ENCODE measurements at regions not wholly inside any gene's neighbourhood (a gene's known extent, or its start where the extent isn't known, plus 50 kb on each side); places are given as distances from the start of the nearest gene placed in this dataset.

DNA sequence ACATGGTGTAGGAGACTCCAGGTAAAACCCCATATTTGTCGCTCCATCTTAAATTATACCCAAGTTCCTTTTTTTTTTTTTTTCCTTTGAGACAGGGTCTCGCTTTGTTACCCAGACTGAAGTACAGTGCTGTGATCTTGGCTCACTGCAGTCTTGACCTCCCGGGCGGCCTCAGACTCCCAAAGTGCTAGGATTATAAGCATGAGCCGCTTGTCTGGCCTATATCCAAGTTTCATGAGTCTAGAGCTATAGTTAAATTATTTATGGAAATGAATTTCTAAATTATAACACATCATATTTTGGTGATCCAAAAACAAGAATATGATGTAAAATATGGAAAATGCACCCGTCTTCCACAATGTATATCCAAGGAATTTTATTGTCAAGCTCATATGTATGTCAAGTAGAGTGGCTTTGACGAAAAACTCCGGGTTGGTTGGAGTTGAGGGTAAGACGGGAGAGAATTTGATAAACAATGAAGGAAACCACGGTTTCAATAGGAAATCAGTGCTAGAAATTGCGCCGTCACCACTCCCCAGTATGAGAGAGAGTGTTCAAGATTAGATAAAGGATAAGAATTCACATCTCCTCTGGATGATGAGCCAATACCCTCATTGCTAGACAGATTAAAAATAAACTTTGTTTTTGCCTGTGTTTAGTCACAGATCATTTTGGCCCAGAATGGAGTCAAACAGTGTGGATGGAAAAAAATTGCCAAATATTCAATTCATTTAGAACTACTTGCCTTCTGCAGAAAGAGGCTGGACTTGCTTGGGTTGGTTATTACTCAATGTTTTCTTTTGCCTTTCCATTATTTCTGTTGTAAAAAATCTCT, 209.2 kb upstream of the NR2F2 start:
- no peak for DNase-seq

DNA sequence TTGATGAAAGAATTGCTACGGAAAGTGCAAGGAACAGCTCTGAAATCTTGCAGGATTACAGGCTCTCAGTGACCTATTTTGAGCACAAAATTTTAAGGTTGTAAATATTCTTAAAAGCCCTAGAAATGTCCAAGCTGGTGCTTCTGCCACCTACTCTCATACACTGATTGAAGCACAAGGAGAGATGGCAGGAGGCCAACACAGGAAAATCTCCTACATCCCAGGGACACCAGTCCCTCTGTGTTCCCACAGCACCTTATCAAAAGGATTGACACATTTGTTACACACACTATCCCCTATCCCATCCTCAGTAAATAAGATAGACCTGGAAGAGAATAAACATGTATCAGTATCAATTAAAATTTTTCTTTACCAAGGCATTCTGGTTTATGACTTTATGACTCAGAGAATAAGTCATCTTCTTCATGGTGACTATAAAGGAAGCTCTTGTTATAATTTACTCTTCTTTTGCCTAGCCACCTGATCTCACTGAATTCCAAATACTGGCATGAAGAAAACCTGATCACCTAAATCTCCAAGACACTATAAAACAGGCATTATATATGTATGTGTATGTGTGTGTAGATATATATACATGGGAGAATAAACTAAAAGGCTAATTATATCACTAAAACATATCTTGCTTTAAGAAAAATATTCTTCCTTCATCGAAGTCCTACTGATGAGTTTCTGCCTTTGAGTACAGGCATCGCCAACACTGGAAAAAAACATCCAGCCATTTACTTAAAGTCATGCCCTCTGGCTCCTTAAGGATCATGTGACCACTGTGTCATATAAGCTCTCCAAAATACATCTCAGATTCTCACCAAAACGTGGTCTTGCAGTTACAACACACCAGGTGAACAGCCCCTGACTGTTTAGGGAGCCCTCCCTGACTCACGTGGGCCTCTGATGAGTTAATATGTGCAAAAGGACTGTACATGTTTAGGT, 208.1 kb upstream of the NR2F2 start:
- DNase-seq = no peak

DNA sequence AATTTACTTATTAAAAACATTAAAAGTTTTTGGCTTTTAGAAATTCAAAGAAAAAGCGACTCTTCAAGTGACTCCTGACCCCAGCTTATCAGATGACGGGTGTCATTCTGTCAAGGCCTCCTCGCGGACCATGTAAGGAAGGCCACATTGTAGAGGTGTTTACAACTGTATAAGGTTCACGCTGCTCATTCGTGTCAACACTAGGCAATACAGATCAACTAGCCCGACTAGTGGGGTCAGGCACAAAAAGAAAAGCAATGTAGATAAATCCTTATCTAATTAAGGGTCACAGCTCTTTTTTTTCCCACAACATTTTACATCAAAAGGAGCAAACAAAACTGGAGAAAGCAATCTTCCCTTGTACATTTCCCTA, 207.5 kb upstream of the NR2F2 start:
- DNase-seq = no peak

DNA sequence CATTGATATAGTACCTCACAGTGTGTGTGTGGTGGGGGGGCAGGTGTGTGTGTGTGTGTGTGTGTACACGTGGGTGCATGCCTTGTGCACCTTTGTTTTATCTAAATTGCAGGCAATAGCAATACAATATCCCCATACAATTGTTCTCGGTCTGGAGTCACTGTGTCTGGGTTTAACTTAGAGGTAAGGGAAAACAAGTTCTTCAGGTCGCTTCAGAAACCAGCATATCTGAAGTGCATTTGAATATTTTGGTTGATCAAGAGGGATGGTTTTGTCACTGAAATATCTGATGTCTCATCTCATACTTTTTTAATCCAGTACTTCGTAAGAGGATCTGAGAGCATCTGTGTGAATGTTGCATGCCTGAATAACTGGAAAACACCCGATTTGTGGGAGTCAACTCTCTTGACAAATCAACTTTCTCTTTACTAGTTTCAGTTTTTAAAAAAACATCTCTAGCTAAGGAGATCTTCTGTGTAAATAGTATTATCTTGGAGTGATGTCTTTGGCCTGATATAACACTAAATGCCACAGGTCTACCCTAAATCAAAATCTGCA, 206.8 kb upstream of the NR2F2 start:
- DNase-seq = no peak

DNA sequence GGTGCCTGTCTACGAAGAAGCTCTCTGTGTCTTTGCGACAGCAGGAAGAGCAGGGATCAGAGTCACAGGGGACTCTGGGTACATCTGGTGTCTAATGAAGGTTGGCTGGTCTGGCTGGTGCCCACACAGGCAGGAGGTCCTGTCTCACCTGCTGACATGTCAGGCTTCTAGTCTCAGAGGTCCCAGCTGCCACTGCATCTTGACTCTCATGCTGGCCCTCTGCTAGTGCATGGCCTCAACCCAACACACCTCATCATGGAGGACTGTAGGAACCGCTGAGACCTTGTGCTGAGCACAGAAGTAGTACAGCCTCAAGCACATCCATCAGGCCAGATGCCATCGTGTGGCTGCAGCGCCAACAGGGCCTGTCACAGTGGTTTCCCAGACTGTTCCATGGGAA, 206.1 kb upstream of the NR2F2 start:
- no peak for DNase-seq

DNA sequence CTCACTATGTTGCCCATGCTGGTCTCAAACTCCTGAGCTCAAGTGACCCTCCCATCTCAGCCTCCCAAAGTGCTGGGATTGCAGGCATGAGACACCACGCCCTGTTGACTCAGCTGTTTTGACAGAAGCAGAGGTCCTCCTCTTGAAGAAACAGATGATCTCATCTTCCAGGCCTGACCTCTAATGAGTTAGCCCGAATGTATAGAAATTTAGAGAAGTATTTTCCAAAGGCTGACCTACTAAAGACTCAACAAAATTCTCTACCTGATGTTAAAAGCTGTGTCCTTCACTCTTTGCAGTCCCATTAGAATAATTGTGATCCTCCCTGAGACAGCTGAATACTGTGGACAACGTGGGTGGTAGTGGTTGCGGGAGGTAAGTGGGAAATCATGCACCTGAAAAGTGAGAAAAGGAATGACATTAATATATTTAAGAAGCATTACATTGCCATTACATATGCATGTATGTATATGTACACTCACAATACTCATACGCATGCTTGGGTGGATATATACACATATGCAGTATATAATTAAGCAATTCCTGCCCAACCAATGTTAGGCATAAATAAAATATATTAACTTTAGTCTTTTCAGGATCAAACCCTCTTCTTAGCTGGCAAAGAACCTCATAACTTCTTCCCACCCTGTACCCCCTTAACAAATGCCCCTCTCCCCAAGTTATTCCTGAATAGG, 204.6 kb upstream of the NR2F2 start:
- DNase-seq = no peak

DNA sequence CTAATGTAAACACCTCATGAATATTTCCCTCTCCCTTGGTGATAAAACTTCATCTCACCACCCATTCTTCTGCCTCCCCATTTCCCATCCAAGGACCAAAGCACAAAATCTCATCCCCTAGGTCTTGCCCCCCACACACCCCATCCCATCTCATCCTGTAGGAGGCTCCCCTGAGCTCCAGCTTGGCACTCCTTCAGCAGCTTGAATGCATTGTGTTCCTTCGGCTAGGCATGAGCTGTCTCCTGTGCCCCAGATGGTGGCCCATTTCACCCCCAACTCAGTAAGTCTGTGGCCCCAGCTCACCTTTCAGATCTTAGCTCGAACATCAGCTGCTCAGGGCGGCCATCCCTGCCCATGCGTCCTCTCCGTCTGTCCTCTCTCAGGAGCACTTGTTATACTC, 203.6 kb upstream of the NR2F2 start:
- DNase-seq = no peak

DNA sequence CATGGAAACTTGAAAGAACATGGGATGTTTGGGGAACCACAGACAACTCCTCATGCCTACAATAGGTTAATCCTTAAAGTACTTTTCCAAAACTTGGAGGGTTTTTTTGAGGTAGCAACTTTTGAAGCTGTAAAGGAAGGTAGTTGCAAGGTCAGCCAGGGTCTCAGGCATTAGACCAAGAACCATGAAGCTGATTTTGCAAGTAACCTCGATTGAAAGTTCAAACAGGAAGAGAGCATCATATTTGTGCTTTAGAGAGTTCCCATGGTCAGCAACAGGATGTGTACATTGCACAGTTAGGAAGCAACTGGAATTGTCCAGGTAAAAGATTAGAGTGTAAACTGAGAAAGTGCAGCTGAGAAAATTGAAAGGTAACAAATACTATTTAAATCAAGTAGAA, 199.8 kb upstream of the NR2F2 start:
- DNase-seq = no peak

DNA sequence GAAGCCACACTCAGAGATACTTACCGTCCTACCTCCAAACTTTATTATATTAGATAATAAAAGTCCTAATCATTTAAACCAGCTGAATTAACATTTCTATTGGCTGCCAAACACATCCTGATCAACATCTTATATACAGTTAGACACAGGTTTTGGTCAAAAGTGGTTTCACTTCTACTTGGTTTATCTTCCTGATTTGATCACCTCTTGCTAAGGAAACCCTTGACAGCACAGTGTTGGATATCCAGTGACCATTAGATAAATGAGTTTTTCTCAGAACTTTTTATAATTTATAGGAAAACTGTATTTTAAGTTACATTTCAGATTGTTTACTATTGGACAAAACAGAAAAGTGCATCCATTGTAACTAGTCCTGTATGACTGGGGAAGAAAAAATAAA, 198.4 kb upstream of the NR2F2 start:
- DNase-seq = no peak

DNA sequence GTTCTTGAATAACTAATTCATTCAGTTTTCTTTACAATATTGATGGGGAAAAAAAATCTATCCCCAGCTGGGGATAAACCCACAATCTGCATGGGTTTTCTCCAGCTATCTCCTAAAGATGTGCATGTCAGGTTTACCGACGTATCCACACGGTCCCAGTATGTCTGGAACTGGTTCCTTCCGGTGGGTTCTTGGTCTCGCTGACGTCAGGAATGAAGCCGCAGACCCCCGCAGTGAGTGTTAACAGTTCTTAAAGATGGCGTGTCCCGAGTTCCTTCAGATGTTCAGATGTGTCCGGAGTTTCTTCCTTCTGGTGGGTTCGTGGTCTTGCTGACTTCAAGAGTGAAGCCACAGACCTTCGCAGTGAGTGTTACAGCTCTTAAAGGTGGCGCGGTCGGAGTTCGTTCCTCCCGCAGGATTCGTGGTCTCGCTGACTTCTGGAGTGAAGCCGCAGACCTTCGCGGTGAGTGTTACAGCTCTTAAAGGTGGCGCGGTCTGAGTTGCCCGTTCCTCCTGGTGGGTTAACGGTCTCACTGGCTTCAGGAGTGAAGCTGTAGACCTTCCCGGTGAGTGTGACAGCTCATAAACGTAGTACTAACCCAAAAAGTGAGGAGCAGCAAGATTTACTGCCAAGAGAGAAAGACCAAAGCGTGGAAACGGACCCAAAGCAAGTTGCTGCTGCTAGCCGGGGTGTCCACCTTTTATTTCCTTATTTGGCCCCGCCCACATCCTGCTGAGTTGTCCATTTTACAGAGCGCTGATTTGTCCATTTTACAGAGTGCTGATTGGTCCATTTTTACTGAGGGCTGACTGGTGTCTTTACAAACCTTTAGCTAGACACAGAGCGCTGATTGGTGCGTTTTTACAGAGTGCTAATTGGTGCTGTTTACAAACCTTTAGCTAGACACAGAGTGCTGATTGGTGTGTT, 195.1 kb upstream of the NR2F2 start:
- no peak for DNase-seq

DNA sequence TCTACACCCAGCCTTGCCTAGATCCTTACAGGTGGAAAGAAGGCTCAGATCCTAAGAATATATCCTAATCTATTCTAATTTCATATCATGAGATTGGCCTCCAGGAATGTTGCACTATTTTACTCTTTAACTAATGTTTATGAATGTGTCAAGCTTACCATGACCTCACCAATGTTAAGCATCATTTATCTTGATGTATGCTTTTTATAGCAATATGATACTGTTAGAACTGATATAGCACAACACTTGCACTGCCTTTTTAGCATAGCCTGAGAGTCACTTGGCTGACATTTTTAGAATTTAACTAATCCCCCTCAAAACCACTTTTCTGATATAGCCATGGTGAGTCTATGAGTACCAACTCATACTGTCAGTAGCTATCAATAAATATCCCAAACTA, 191.5 kb upstream of the NR2F2 start:
- DNase-seq = no peak

DNA sequence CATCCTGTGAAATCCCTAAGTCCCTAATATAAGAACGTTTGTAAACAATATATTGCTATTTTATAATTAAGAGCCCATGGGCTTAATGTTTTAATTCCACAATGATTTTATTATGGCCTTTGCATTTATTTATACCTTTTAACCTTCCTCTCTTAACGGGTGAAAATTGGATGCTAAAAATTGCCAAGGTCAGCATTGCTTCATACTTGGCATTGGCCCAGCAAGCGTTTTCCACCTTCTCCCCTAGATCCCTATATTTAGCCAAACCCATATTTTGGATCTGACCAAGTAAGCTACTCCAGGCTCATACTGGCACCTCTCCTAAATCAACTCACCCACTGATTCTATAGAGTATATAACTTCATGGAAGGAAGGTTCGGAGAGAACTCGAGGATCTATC, 188.0 kb upstream of the NR2F2 start:
- DNase-seq = no peak

DNA sequence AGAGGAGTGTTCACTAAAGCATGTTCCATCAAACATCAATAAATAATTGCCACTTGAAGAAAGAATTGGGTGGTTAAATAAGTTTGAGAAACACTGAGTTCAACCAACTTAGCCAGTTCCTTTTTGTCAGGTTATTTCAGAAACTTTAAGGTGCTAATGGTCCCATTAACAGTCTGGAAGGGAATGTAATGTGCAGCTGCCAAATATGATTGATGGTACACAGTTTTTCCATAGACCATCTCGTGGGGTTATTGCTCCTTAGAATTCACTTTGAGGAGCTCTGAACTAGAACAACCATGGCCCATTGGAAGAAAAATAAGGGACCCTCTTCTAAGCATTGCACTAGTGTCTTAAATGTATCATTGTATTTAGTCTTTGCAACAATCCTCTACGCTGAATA, 185.8 kb upstream of the NR2F2 start:
- DNase-seq = no peak

DNA sequence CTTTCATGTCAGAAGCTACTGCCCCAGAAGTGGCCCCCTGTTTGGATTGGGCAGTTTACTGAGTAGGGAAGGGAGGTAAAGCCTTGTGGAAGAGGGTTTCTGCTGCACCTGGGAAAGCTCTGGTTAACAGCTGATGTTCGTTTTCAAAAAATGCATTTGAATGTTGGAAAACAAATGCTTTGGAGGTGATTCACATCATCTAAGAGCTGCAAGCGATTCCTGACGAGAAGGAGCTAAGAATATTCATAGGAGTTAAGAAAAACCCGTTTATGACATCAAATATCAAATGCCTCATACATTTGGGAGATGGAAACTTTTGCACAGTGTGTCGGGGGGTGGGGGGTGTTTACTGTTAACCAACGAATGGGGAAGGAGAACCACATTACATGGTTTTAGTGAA, 183.8 kb upstream of the NR2F2 start:
- DNase-seq = peak; percentile 10

DNA sequence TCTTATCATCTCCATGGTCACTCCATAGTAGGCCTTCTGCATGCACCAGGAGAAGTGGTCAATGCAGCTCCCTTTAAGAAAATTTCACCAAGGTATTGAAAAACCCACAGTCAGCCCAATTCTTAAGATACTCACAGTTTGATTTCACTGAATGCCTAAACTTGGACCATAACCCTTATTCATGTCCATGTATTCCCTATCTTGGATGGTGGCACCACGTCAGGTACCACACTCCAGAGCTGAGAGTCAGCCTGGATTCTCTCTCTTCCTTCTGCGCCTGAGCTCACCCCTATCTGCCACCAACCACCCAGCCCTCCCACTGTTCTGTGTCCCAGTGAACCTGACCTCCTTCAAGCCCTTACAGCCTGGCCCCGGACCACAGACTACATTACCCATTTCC, 183.2 kb upstream of the NR2F2 start:
- no peak for DNase-seq

DNA sequence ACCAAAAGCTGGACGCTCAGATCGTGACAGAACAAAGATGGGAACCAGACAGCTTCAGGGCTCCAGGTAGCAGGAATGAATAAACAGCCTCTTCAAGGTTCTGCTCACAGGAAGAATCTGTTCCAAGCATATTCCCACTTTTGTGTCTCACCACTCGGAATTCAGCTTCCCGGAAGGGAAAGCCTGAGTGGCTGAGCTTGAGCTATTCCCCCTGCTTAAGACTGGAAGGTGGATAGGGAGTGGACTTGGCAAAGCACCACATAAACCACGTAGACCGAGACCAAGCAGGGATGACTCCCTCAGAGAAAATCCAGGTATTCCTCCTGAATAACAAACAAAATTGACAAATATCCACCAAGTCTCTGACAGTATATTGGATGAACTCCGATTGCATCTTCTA, 180.2 kb upstream of the NR2F2 start:
- no peak for DNase-seq

DNA sequence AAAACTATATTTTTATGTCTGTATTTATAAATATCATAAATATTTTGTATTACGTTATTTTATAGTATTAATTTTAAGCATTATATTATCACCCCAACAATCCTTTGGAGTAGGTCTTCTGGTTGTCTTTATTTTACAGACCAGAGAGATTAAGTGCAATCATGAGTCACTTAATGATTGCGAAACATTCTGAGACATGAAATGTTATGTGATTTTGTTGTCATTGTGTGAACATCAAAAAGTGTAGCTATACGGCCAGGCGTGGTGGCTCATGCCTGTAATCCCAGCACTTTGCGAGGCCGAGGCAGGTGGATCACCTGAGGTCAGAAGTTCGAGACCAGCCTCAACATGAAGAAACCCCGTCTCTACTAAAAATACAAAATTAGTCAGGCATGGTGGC, 178.8 kb upstream of the NR2F2 start:
- peak; percentile 56 for DNase-seq

DNA sequence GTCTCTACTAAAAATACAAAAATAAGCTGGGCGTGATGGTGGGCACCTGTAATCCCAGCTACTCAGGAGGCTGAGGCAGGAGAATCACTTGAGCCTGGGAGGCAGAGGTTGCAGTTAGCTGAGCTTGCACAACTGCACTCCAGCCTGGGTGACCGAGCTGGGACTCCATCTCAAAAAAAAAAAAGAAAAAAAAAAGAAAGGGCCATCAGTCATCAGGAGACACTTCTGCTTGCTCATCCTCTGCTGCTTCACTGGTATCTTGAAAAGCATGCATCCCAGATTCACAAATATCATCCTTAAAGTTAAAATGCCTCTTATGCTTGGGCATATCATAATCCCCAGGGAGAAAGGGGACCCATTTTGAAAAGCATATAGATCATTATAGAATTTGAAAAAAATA, 176.6 kb upstream of the NR2F2 start:
- no peak for DNase-seq

DNA sequence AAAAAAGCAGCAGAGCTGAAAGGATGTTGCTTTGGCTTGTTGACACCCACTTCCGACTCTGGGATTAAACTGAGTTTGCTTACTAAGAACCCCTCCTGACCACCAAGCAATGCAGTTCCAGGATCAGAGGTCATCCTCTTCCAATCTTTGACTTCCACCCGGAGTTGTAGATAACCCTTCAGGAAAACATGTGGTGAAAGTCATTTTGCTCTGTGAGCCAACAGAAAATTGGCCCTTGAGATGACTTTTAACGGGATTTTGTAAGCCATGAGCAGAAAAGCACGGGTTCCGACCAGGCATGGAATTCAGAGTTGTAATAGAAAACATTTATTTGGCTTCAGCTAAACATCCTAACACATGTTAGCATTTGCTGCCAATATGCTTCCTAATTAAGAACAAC, 171.6 kb upstream of the NR2F2 start:
- DNase-seq = no peak

DNA sequence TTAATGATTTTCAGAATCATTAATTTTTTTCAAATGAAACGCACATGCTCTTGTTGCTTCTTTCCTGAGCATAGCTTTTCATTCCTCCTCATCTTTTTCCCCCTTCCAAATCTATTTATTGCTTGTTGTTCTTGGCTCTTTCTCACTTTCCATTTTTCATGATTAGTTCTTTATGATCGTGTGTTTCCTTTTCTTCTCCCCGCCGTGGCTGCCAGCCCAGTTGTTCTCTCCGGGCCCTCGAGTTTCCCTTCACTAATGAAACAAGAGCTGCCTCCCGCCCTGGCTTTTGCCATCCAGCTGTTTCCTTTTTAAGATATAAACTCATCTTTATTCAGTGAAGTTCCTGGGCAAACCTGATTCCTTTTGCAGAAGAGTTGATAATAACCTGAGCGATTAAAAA, 170.2 kb upstream of the NR2F2 start:
- DNase-seq = peak; percentile 14

DNA sequence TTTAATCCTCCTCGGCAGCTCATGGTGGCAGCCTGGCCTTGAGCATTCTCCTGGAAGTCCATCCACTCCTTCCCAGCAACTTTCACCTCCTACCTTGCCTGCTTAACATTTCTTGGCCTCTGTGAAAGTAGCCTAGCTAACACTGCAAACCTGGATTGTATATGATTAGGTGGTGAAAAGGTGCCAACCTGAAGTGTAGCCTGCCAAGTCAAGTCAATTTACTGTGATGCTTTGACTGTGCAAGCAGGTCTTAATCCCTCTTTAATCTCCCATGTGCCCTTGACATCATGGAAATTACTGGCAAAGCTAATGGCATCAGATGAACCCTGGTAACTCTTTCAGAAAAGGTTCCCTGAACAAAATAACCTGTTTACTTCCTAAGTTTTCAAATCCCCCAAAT, 169.7 kb upstream of the NR2F2 start:
- no peak for DNase-seq

DNA sequence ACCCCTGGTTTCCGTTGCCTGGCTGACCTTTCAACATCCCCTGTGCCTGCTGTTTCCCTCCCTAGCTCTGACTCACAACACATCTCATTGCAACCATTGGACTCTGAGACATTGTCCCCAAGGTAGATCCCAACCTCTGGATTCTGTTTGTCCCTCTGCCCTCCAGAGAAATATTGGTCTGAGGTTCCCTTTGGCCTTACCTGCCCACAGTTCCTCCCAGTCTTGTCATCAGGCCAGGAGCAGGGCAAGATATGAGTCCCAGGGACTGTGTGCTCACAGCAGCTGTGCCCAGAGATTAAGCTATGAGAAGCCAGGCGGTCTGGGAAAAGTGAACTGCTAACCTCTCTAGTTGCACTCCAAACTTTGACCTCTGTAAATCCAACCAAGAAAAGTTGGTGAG, 168.2 kb upstream of the NR2F2 start:
- no peak for DNase-seq
